DOHH2 (cell line): ENCODE measurements at regions not wholly inside any gene's neighbourhood (a gene's known extent, or its start where the extent isn't known, plus 50 kb on each side); places are given as distances from the start of the nearest gene placed in this dataset.

Source experiments
- H3F3A ChIP-seq: fragments of 200-600 bp; sonication (generic), shearing (Covaris generic); 2 replicates; pipeline ENCODE4 v1.6.0; 2016; ENCODE audit warnings: antibody characterized with exemption, mild to moderate bottlenecking; ENCODE audit not compliant: control insufficient read depth, insufficient read depth
- H3K27ac ChIP-seq: fragments of 200-600 bp; sonication (generic); 2 replicates; pipeline ENCODE4 v1.5.1; 2014; ENCODE audit warnings: low read depth, mild to moderate bottlenecking, low read length, moderate library complexity
- H3K27me3 ChIP-seq: fragments of 200-600 bp; sonication (generic); 2 replicates; pipeline ENCODE4 v1.6.1; 2014; ENCODE audit warnings: mild to moderate bottlenecking, low read length, mixed read lengths; ENCODE audit not compliant: control insufficient read depth
- H3K36me3 ChIP-seq: fragments of 200-600 bp; sonication (generic); 2 replicates; pipeline ENCODE4 v1.6.1; 2014; ENCODE audit warnings: mild to moderate bottlenecking, low read length, moderate library complexity, mixed read lengths; ENCODE audit not compliant: control insufficient read depth
- H3K4me1 ChIP-seq: fragments of 200-600 bp; sonication (generic); 2 replicates; pipeline ENCODE4 v1.6.1; 2014; ENCODE audit warnings: mild to moderate bottlenecking, low read length, mixed read lengths; ENCODE audit not compliant: control insufficient read depth
- H3K4me2 ChIP-seq: fragments of 200-600 bp; sonication (generic); 2 replicates; pipeline ENCODE4 v1.6.0; 2014; ENCODE audit warnings: mild to moderate bottlenecking, low read length, moderate library complexity
- H3K4me3 ChIP-seq: fragments of 200-600 bp; sonication (generic); 2 replicates; pipeline ENCODE4 v1.5.1; 2014; ENCODE audit warnings: mild to moderate bottlenecking, low read length, mixed read lengths
- H3K79me2 ChIP-seq: fragments of 200-600 bp; sonication (generic); 2 replicates; pipeline ENCODE4 v1.6.1; 2014; ENCODE audit warnings: mild to moderate bottlenecking, low read length, mixed read lengths; ENCODE audit not compliant: control insufficient read depth
- H3K9me2 ChIP-seq: fragments of 200-600 bp; sonication (generic); replicated peaks from 2 replicates; pipeline ENCODE4 v1.6.1; 2014; ENCODE audit warnings: mild to moderate bottlenecking, low read length, mixed read lengths; ENCODE audit not compliant: control insufficient read depth
- H3K9me3 ChIP-seq: fragments of 200-600 bp; sonication (generic); 2 replicates; pipeline ENCODE4 v1.6.1; 2014; ENCODE audit warnings: antibody characterized with exemption, low read length, mixed read lengths; ENCODE audit not compliant: control insufficient read depth, insufficient read depth
- H4K20me1 ChIP-seq: fragments of 200-600 bp; sonication (generic); 2 replicates; pipeline ENCODE4 v1.6.0; 2014; ENCODE audit warnings: low read depth, mild to moderate bottlenecking, antibody characterized with exemption, low read length, moderate library complexity; ENCODE audit not compliant: control insufficient read depth, insufficient read depth
- CTCF ChIP-seq: fragments of 200-600 bp; sonication (generic); IDR thresholded peaks from one replicate; pipeline ENCODE4 v1.5.1; 2014; ENCODE audit warnings: antibody characterized with exemption, mild to moderate bottlenecking, low read depth, low read length; ENCODE audit not compliant: poor library complexity, severe bottlenecking
- EZH2phosphoT487 ChIP-seq: fragments of 200-600 bp; sonication (generic); IDR thresholded peaks from 2 replicates; pipeline ENCODE4 v1.6.1; 2017; ENCODE audit warnings: borderline replicate concordance, mild to moderate bottlenecking, antibody characterized with exemption, low read length, moderate library complexity, mixed read lengths

- Histone ChIP-seq H3K9me3 (no peaks in the 10 kb centered on the region), H4K20me1 (no peaks in the 10 kb centered on the region), H3K79me2 (no peaks in the 10 kb centered on the region), H3K4me1 (no peaks in the 10 kb centered on the region), H3F3A (no peaks in the 10 kb centered on the region), H3K27ac (no peak overlapping the region), H3K36me3 (no peaks in the 10 kb centered on the region), H3K9me2 (no peaks in the 10 kb centered on the region), H3K4me3 (no peak overlapping the region), H3K4me2 (no peak overlapping the region), H3K27me3 (no peaks in the 10 kb centered on the region)
- TF ChIP-seq CTCF (no peak), EZH2phosphoT487 (no peak)
These were observed 976.1 kb downstream of the REEP3 start for GRCh38 chr10:64497306-64497705.

GRCh38 chr10:64501807-64502206, 980.6 kb downstream of the REEP3 start:
- no peaks in the 10 kb centered on the region for H3F3A ChIP-seq
- H3K27me3 ChIP-seq: no peaks in the 10 kb centered on the region
- no peak overlapping the region for H3K4me2 ChIP-seq
- H3K36me3 ChIP-seq: no peaks in the 10 kb centered on the region
- no peak overlapping the region for H3K4me3 ChIP-seq
- no peaks in the 10 kb centered on the region for H3K79me2 ChIP-seq
- no peaks in the 10 kb centered on the region for H4K20me1 ChIP-seq
- H3K4me1 ChIP-seq: no peaks in the 10 kb centered on the region
- no peak overlapping the region for H3K27ac ChIP-seq
- no peaks in the 10 kb centered on the region for H3K9me2 ChIP-seq
- TF ChIP-seq EZH2phosphoT487 (no peak), CTCF (no peak)
- no peaks in the 10 kb centered on the region for H3K9me3 ChIP-seq

GRCh38 chr10:64502936-64503335, 981.7 kb downstream of the REEP3 start:
- no peaks in the 10 kb centered on the region for H3K4me1 ChIP-seq
- H3K9me3 ChIP-seq: no peaks in the 10 kb centered on the region
- H3K9me2 ChIP-seq: no peaks in the 10 kb centered on the region
- H3K4me3 ChIP-seq: no peak overlapping the region
- TF ChIP-seq CTCF (no peak), EZH2phosphoT487 (no peak)
- no peak overlapping the region for H3K4me2 ChIP-seq
- H3K27me3 ChIP-seq: no peaks in the 10 kb centered on the region
- no peaks in the 10 kb centered on the region for H4K20me1 ChIP-seq
- H3K79me2 ChIP-seq: no peaks in the 10 kb centered on the region
- no peaks in the 10 kb centered on the region for H3F3A ChIP-seq
- H3K36me3 ChIP-seq: no peaks in the 10 kb centered on the region
- no peak overlapping the region for H3K27ac ChIP-seq

DNA sequence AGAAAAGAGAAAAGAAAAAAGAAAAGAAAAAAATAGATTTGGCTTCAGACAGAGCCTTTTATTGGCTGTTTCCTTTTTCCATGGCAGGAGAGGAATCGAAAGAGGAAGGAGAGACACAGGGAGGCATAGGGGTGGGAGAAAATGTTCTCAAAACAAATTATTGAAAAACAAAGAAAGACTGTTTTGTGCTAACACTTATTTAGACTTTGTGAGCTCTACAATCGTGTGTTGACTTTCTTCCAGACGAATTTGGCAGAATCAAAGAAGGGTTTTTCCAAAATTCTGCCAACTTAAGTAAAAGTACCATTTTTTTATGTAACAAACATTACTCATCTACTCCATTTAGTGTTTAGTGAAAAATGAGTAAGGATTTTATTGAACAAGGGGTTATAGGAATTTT, 982.2 kb downstream of the REEP3 start:
- no peak overlapping the region for H3K4me3 ChIP-seq
- no peaks in the 10 kb centered on the region for H3K27me3 ChIP-seq
- TF ChIP-seq EZH2phosphoT487 (no peak), CTCF (no peak)
- H4K20me1 ChIP-seq: no peaks in the 10 kb centered on the region
- H3K9me2 ChIP-seq: no peaks in the 10 kb centered on the region
- no peaks in the 10 kb centered on the region for H3K79me2 ChIP-seq
- no peaks in the 10 kb centered on the region for H3K36me3 ChIP-seq
- H3K4me2 ChIP-seq: no peak overlapping the region
- no peaks in the 10 kb centered on the region for H3K9me3 ChIP-seq
- no peaks in the 10 kb centered on the region for H3K4me1 ChIP-seq
- no peaks in the 10 kb centered on the region for H3F3A ChIP-seq
- H3K27ac ChIP-seq: no peak overlapping the region
